ENCODE measurements at regions not wholly inside any gene's neighbourhood (a gene's known extent, or its start where the extent isn't known, plus 50 kb on each side); places are given as distances from the start of the nearest gene placed in this dataset.

DNA sequence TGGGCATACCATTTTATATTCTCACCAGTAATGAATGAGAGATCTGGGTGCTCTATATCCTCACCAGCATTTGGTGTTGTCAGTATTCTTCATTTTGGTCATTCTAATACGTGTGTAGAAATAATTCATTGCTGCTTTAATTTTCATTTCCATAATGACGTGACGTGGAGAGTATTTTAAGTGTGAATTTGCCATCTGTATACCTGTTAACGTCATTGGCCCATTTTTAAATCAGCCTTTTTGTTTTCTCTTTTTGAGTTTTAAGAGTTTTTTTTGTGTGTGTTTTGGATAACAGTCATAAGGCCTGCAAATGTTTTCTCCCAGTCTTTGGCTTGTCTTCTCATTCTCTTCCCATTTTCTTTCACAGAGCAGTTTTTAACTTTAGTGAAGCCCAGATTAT is 74.4 kb upstream of the SYT1 start (continued):
- TF ChIP-seq, protein P1, sequence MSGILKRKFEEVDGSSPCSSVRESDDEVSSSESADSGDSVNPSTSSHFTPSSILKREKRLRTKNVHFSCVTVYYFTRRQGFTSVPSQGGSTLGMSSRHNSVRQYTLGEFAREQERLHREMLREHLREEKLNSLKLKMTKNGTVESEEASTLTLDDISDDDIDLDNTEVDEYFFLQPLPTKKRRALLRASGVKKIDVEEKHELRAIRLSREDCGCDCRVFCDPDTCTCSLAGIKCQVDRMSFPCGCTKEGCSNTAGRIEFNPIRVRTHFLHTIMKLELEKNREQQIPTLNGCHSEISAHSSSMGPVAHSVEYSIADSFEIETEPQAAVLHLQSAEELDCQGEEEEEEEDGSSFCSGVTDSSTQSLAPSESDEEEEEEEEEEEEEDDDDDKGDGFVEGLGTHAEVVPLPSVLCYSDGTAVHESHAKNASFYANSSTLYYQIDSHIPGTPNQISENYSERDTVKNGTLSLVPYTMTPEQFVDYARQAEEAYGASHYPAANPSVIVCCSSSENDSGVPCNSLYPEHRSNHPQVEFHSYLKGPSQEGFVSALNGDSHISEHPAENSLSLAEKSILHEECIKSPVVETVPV (CRISPR knock-in tag; IDR thresholded peaks at IDR 0.05) = no peak
- TF ChIP-seq, protein P2, sequence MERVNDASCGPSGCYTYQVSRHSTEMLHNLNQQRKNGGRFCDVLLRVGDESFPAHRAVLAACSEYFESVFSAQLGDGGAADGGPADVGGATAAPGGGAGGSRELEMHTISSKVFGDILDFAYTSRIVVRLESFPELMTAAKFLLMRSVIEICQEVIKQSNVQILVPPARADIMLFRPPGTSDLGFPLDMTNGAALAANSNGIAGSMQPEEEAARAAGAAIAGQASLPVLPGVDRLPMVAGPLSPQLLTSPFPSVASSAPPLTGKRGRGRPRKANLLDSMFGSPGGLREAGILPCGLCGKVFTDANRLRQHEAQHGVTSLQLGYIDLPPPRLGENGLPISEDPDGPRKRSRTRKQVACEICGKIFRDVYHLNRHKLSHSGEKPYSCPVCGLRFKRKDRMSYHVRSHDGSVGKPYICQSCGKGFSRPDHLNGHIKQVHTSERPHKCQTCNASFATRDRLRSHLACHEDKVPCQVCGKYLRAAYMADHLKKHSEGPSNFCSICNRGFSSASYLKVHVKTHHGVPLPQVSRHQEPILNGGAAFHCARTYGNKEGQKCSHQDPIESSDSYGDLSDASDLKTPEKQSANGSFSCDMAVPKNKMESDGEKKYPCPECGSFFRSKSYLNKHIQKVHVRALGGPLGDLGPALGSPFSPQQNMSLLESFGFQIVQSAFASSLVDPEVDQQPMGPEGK (CRISPR knock-in tag; IDR thresholded peaks at IDR 0.05; ENCODE audit: borderline replicate concordance) = no peak
- TF ChIP-seq OSR1 (CRISPR knock-in tag; IDR thresholded peaks at IDR 0.05) (no peak), BACH2 (CRISPR knock-in tag; IDR thresholded peaks at IDR 0.05; ENCODE audit: borderline replicate concordance) (no peak), RARB (CRISPR knock-in tag; IDR thresholded peaks at IDR 0.05) (no peak)

DNA sequence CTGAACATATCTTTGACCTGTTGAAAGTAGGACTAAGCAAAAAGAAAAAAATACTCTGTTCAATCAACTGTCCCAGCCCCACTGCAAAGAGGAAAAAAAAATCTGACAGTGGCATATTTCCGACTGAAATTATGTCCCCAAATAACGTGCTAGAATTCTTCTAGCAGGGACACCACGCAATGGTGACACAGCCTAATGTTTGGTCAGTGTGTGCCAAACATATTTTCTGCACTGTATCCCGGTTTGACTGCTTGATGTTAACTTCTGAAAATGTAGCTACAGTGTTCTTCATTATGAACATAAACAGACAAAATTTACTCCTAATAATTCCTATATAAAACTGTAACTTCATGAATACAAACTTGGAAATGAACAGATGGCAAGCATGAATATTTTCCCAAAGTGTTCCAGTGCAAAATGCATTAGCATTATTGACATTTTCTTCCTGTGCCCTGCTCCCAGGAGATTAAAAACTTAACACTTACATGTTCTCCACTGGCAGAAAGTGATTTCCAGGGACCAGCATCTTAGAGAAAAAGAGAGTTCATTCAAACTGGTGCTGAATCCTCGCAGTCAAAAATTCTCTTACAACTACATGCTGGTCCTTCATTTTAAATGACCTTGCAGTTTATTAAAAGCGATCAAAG is 72.4 kb upstream of the SYT1 start:
- no peak for ATAC-seq
- TF ChIP-seq BACH2 (CRISPR knock-in tag; IDR thresholded peaks at IDR 0.05; ENCODE audit: borderline replicate concordance) = no peak
- no peak for TF ChIP-seq ZNF8 (CRISPR knock-in tag; IDR thresholded peaks at IDR 0.05)
- no peak for TF ChIP-seq RARB (CRISPR knock-in tag; IDR thresholded peaks at IDR 0.05)
- no peak for TF ChIP-seq ZFP3 (CRISPR knock-in tag; IDR thresholded peaks at IDR 0.05)
- no peak for TF ChIP-seq GLIS3 (CRISPR knock-in tag; IDR thresholded peaks at IDR 0.05)
- TF ChIP-seq ARNTL (CRISPR knock-in tag; IDR thresholded peaks at IDR 0.05; ENCODE audit: borderline replicate concordance, low read depth) = no peak
- TF ChIP-seq, protein P3, sequence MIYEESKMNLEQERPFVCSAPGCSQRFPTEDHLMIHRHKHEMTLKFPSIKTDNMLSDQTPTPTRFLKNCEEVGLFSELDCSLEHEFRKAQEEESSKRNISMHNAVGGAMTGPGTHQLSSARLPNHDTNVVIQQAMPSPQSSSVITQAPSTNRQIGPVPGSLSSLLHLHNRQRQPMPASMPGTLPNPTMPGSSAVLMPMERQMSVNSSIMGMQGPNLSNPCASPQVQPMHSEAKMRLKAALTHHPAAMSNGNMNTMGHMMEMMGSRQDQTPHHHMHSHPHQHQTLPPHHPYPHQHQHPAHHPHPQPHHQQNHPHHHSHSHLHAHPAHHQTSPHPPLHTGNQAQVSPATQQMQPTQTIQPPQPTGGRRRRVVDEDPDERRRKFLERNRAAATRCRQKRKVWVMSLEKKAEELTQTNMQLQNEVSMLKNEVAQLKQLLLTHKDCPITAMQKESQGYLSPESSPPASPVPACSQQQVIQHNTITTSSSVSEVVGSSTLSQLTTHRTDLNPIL (CRISPR knock-in tag; IDR thresholded peaks at IDR 0.05; ENCODE audit: low read depth) = no peak
- TF ChIP-seq OSR1 (CRISPR knock-in tag; IDR thresholded peaks at IDR 0.05) = no peak
- no peak for TF ChIP-seq TCF4 (CRISPR knock-in tag; IDR thresholded peaks at IDR 0.05; ENCODE audit: borderline replicate concordance)
- TF ChIP-seq PPARA (CRISPR knock-in tag; IDR thresholded peaks at IDR 0.05; ENCODE audit: borderline replicate concordance) = no peak
- TF ChIP-seq TOX (CRISPR knock-in tag; IDR thresholded peaks at IDR 0.05; ENCODE audit: borderline replicate concordance) = no peak
- TF ChIP-seq, protein P4, sequence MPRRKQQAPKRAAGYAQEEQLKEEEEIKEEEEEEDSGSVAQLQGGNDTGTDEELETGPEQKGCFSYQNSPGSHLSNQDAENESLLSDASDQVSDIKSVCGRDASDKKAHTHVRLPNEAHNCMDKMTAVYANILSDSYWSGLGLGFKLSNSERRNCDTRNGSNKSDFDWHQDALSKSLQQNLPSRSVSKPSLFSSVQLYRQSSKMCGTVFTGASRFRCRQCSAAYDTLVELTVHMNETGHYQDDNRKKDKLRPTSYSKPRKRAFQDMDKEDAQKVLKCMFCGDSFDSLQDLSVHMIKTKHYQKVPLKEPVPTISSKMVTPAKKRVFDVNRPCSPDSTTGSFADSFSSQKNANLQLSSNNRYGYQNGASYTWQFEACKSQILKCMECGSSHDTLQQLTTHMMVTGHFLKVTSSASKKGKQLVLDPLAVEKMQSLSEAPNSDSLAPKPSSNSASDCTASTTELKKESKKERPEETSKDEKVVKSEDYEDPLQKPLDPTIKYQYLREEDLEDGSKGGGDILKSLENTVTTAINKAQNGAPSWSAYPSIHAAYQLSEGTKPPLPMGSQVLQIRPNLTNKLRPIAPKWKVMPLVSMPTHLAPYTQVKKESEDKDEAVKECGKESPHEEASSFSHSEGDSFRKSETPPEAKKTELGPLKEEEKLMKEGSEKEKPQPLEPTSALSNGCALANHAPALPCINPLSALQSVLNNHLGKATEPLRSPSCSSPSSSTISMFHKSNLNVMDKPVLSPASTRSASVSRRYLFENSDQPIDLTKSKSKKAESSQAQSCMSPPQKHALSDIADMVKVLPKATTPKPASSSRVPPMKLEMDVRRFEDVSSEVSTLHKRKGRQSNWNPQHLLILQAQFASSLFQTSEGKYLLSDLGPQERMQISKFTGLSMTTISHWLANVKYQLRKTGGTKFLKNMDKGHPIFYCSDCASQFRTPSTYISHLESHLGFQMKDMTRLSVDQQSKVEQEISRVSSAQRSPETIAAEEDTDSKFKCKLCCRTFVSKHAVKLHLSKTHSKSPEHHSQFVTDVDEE (CRISPR knock-in tag; IDR thresholded peaks at IDR 0.05) = no peak

DNA sequence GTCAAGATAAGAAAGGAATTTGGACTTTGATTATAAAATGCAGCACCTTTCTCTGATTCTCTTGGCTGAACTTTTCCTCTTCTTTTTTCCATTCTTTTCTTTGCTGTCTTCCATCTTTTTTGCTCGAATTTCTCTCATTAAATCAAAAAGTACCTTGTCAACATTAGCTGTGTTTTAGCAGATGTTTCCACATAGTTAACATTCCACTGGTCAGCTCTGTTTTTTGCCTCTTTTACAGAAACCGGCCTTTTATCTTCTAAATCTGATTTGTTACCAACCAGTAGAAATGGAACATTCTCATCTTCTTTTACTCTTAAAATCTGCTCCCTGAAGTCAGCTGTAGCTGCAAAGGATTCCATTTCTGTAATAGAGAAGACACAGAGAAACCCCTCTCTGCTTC is 71.1 kb upstream of the SYT1 start:
- no peak for TF ChIP-seq ZNF565 (CRISPR knock-in tag; conservative IDR thresholded peaks at IDR 0.05; ENCODE audit: low read depth)

DNA sequence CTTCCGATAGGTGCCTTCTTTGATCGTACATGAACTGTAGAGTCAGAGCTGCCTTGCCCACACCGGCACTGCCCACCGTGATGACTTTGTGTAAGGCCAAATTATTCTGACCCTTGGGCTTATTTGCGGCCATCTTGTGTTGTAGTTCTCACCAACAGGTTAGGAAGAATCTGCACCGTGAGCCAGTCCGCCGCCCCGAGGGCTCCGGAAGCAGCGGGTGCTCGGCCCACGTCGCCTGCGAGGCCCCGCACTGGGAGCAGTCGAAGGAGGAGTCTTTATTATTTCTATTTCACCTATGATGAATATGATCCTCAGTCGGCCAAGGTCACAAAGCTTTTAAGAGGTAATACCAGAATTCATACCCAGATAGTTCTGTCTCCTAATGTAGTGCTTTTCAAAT is 70.6 kb upstream of the SYT1 start:
- ATAC-seq = no peak
- TF ChIP-seq OSR1 (CRISPR knock-in tag; IDR thresholded peaks at IDR 0.05) (no peak), ZC3H10 (CRISPR knock-in tag; IDR thresholded peaks at IDR 0.05) (no peak), TOX (CRISPR knock-in tag; IDR thresholded peaks at IDR 0.05; ENCODE audit: borderline replicate concordance) (no peak), ZFP3 (CRISPR knock-in tag; IDR thresholded peaks at IDR 0.05) (no peak), RARB (CRISPR knock-in tag; IDR thresholded peaks at IDR 0.05) (no peak), ZFP30 (CRISPR knock-in tag; IDR thresholded peaks at IDR 0.05) (no peak), ARNTL (CRISPR knock-in tag; IDR thresholded peaks at IDR 0.05; ENCODE audit: borderline replicate concordance, low read depth) (no peak), ZNF70 (CRISPR knock-in tag; IDR thresholded peaks at IDR 0.05) (no peak), ZNF8 (CRISPR knock-in tag; IDR thresholded peaks at IDR 0.05) (no peak), ZNF565 (CRISPR knock-in tag; conservative IDR thresholded peaks at IDR 0.05; ENCODE audit: low read depth) (no peak), ISL1 (CRISPR knock-in tag; IDR thresholded peaks at IDR 0.05) (no peak)
- TF ChIP-seq, protein P2 (CRISPR knock-in tag; IDR thresholded peaks at IDR 0.05; ENCODE audit: borderline replicate concordance) = no peak
- TF ChIP-seq, protein P5, sequence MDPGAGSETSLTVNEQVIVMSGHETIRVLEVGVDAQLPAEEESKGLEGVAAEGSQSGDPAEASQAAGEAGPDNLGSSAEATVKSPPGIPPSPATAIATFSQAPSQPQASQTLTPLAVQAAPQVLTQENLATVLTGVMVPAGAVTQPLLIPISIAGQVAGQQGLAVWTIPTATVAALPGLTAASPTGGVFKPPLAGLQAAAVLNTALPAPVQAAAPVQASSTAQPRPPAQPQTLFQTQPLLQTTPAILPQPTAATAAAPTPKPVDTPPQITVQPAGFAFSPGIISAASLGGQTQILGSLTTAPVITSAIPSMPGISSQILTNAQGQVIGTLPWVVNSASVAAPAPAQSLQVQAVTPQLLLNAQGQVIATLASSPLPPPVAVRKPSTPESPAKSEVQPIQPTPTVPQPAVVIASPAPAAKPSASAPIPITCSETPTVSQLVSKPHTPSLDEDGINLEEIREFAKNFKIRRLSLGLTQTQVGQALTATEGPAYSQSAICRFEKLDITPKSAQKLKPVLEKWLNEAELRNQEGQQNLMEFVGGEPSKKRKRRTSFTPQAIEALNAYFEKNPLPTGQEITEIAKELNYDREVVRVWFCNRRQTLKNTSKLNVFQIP (CRISPR knock-in tag; IDR thresholded peaks at IDR 0.05; ENCODE audit: borderline replicate concordance, low read depth) = no peak
- TF ChIP-seq, protein P4 (CRISPR knock-in tag; IDR thresholded peaks at IDR 0.05) = no peak

More for the DNA sequence above, 71.1 kb upstream of the SYT1 start:
- no peak for ATAC-seq

Data from SK-N-SH treated with all-trans-retinoic acid at 6 μM for 48 hours (cell line).